Lower leg skin (tissue), 4 donors: ENCODE measurements at regions not wholly inside any gene's neighbourhood (a gene's known extent, or its start where the extent isn't known, plus 50 kb on each side); places are given as distances from the start of the nearest gene placed in this dataset.

Source experiments
- DNase-seq, 2 donors: peaks; one replicate each; pipeline ENCODE4 v3.0.0-alpha.2; 2019; ENCODE audit warnings: low spot score in 2 of 2
- H3K4me3 ChIP-seq: fragments of 200-600 bp; sonication (generic); 2 replicates; pipeline ENCODE4 v1.5.1; 2017; ENCODE audit warnings: mild to moderate bottlenecking, low read depth; ENCODE audit not compliant: poor library complexity, severe bottlenecking
- POLR2A ChIP-seq, 2 donors: fragments of 450-650 bp; IDR thresholded peaks; one replicate each; pipeline ENCODE4 v1.6.1; 2016 to 2017; ENCODE audit warnings: antibody characterized with exemption in 2 of 2, mild to moderate bottlenecking in 1 of 2, moderate library complexity in 1 of 2
- WGBS, 2 donors: methylation state at CpG; one replicate each; pipeline ENCODE4 v1.1.5; 2018; 5-methylcytosine and 5-hydroxymethylcytosine counted together
- intact Hi-C: fragments of 100-400 bp; cut with DNase I; formaldehyde crosslinking; loops from one replicate; pipeline ENCODE4 v1.15.0; 2023; ENCODE audit warnings: low total_unique reads
- TF ChIP-seq, protein P1 (sequence below), 3 donors: fragments of 450-650 bp; IDR thresholded peaks; one replicate each; pipeline ENCODE4 v1.5.1; 2016; ENCODE audit warnings: antibody characterized with exemption in 3 of 3, mild to moderate bottlenecking in 3 of 3, moderate library complexity in 2 of 3

DNA sequence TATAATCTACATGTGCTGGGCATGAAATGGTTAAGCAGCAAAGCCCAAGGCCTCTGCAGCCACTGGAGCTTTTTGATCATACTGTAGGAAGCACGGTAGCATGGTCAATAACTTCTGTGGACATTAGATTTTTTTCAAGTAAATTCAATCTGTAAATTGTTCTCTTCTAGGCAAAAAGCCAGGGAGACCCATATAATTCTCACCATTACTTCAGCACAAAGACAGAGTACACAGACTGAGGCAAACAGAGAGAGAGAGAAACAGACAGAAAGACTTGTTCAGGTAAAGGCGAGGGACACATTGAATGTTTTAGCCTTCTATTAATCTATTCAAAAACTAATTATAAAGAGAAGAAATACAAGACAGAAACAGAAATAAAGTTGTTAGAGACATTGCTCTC is 349.4 kb downstream of the RFC3 start:
- TF ChIP-seq POLR2A (IDR thresholded peaks at IDR 0.05): no peak
- TF ChIP-seq, protein P1, sequence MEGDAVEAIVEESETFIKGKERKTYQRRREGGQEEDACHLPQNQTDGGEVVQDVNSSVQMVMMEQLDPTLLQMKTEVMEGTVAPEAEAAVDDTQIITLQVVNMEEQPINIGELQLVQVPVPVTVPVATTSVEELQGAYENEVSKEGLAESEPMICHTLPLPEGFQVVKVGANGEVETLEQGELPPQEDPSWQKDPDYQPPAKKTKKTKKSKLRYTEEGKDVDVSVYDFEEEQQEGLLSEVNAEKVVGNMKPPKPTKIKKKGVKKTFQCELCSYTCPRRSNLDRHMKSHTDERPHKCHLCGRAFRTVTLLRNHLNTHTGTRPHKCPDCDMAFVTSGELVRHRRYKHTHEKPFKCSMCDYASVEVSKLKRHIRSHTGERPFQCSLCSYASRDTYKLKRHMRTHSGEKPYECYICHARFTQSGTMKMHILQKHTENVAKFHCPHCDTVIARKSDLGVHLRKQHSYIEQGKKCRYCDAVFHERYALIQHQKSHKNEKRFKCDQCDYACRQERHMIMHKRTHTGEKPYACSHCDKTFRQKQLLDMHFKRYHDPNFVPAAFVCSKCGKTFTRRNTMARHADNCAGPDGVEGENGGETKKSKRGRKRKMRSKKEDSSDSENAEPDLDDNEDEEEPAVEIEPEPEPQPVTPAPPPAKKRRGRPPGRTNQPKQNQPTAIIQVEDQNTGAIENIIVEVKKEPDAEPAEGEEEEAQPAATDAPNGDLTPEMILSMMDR (IDR thresholded peaks at IDR 0.05): no peak
- H3K4me3 ChIP-seq: no peak overlapping the region
- WGBS, 2 donors: 64 to 73% methylated on average over 2 of the region's 2 CpGs

DNA sequence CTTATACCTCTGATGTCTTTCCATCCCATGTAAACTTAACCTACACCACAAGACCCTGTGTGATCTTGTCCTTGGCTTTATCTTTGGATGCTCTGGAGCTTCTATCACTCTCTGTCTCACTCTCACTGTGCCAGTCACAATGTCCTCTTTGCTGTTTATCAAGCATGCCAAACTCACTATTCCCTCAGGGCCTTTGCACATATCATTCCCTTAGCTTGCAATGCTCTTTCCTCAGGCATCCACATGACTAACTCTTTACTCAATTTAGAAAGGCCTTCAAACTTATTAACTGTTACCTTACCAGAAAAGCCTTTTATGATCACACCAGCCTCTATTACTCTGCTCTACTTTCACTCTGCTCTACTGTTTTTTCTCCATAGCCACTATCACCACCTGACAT is 354.1 kb downstream of the RFC3 start:
- TF ChIP-seq POLR2A (IDR thresholded peaks at IDR 0.05): no peak
- TF ChIP-seq, protein P1 (IDR thresholded peaks at IDR 0.05): no peak
- intact Hi-C loops: no loop called here
- no peak overlapping the region for H3K4me3 ChIP-seq
- no peak for DNase-seq

More for the DNA sequence above, 349.4 kb downstream of the RFC3 start:
- intact Hi-C loops: no loop called here
- DNase-seq: no peak

DNA sequence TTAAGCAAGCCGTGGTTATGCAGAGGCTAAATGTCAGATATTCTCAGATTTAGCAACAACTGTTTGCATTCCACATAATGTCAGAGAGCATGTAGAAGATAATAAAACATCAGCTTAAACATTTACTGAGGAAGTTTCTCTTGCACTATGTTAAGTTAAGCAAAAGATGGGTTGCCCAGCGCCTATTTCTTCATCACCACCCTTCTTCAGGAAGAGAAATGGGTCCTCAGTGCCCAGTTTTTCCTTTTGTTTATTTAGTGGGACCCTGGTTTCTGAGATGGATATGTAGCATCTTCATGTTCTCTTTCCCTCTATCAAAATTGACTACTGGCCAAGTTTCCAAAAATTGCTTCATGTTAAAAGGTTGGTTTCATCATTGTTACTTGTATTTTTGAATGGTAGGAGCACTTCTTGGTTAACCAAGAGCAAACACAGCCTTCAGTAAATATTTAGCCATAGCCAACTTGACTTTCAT is 356.8 kb downstream of the RFC3 start:
- TF ChIP-seq POLR2A (IDR thresholded peaks at IDR 0.05): no peak
- TF ChIP-seq, protein P1 (IDR thresholded peaks at IDR 0.05): no peak
- DNase-seq: no peak
- intact Hi-C loops: no loop called here
- WGBS, 2 donors: 84 to 89% methylated on average over 2 of the region's 2 CpGs
- no peak overlapping the region for H3K4me3 ChIP-seq

DNA sequence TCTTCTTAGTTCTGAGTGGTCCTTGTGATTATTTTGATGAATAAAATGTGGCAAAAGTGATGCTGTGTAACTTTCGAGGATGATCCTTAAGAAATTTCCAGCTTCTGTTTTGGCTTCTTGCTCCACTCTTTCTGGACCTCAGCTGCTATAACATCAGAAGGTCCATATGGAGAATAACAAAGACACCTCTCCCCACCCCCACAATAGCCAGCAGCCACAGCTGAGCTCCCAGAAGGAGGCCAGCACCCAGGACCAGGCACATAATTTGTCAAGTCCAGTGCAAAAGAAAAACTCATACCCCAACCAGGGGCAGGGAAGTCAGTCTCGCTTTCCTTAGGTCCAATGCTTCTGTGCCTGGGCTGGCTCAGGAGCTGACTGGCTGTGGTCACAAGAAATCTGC is 357.6 kb downstream of the RFC3 start:
- intact Hi-C loops: no loop called here
- no peak for DNase-seq
- H3K4me3 ChIP-seq: no peak overlapping the region
- TF ChIP-seq POLR2A (IDR thresholded peaks at IDR 0.05): no peak
- TF ChIP-seq, protein P1 (IDR thresholded peaks at IDR 0.05): no peak
- WGBS, 2 donors: 85 to 88% methylated on average over 2 of the region's 2 CpGs

DNA sequence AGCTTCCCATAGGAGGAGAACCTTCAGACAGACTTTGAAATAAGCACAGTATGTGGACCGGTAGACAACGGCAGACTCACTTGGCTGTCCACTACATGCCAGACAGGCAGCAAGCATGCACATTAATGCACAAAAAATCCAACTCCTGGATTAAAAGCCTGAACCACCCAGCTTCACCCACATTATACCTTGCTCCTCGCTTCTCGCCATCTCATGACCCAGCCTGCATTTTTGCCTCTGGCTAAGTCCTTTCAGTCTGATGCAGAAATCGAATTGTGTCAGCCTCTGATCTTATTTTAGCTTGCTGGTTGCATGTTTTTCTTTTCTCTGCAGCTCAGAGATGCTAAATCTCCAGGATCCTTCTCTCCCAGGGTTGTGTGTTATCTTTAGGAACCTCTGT is 358.7 kb downstream of the RFC3 start:
- intact Hi-C loops: no loop called here
- no peak for DNase-seq
- 36 to 41% methylated on average over 5 of the region's 5 CpGs for WGBS, 2 donors
- H3K4me3 ChIP-seq: no peak overlapping the region
- TF ChIP-seq, protein P1 (IDR thresholded peaks at IDR 0.05): no peak
- no peak for TF ChIP-seq POLR2A (IDR thresholded peaks at IDR 0.05)

DNA sequence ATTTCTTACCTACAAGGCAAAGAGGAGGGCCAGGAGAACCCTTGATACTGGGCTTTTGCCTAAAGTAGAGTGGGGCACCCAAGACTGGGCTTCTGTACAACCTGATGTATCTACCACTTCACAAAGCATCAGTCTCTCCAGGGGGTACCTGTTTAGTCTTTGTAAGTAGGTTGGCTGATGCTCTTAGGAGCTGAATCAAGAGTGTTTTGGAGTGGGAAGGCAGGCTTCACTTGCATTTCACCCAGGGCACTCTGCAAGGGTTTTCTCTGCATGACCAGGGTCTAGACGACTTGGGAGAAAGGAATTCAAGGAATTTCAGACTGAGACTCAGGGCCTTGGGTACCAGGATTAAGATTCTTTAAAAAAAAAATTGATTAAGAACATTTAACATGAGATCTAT is 361.5 kb downstream of the RFC3 start:
- no peak for DNase-seq
- WGBS, 2 donors: 50% methylated on average over 1 of the region's 1 CpG
- TF ChIP-seq, protein P1 (IDR thresholded peaks at IDR 0.05): no peak
- no peak for TF ChIP-seq POLR2A (IDR thresholded peaks at IDR 0.05)
- intact Hi-C loops: no loop called here
- no peak overlapping the region for H3K4me3 ChIP-seq
